Calu3 (cell line): ENCODE measurements at regions not wholly inside any gene's neighbourhood (a gene's known extent, or its start where the extent isn't known, plus 50 kb on each side); places are given as distances from the start of the nearest gene placed in this dataset.

ENCODE experiments used
- BruUV-seq: library from RNA; stranded (reverse); fragments of 400-500 nt; replicated peaks from 2 replicates; lab custom pipeline; 2021; lab: Mats Ljungman, UMichigan
- CTCF ChIA-PET: fragments of 300-600 bp; sonication (Branson Sonifier 250); formaldehyde crosslinking; loops from one replicate; lab custom pipeline; 2022; ENCODE audit warnings: antibody characterized with exemption; lab: Charles Lee
- DNase-seq: peaks from one replicate; pipeline ENCODE4 v3.0.0; 2022
- H3K27ac Mint-ChIP-seq: one replicate; pipeline ENCODE4 v1.8.0; 2022; ENCODE audit warnings: mixed read lengths; ENCODE audit not compliant: unreplicated experiment
- H3K27me3 Mint-ChIP-seq: one replicate; pipeline ENCODE4 v1.8.0; 2022; ENCODE audit warnings: mixed read lengths; ENCODE audit not compliant: unreplicated experiment
- H3K36me3 Mint-ChIP-seq: one replicate; pipeline ENCODE4 v1.8.0; 2022; ENCODE audit warnings: mild to moderate bottlenecking, moderate library complexity, mixed read lengths; ENCODE audit not compliant: insufficient read depth, unreplicated experiment
- H3K4me1 Mint-ChIP-seq: one replicate; pipeline ENCODE4 v1.8.0; 2022; ENCODE audit warnings: mild to moderate bottlenecking, low read depth, mixed read lengths; ENCODE audit not compliant: unreplicated experiment
- H3K4me3 Mint-ChIP-seq: one replicate; pipeline ENCODE4 v1.8.0; 2022; ENCODE audit warnings: mild to moderate bottlenecking, low read depth, moderate library complexity, mixed read lengths; ENCODE audit not compliant: unreplicated experiment
- H3K9me3 Mint-ChIP-seq: one replicate; pipeline ENCODE4 v1.8.0; 2022; ENCODE audit warnings: low read depth, mixed read lengths; ENCODE audit not compliant: unreplicated experiment
- intact Hi-C: fragments of 100-400 bp; cut with micrococcal nuclease; formaldehyde crosslinking; loops from one replicate; pipeline ENCODE4 v1.10.0; 2022; ENCODE audit not compliant: unreplicated experiment
- TF ChIP-seq, protein P1 (sequence below): fragments of 200-600 bp; IDR thresholded peaks from one replicate; pipeline ENCODE4 v1.8.0; 2022; ENCODE audit warnings: antibody characterized with exemption; ENCODE audit not compliant: unreplicated experiment

DNA sequence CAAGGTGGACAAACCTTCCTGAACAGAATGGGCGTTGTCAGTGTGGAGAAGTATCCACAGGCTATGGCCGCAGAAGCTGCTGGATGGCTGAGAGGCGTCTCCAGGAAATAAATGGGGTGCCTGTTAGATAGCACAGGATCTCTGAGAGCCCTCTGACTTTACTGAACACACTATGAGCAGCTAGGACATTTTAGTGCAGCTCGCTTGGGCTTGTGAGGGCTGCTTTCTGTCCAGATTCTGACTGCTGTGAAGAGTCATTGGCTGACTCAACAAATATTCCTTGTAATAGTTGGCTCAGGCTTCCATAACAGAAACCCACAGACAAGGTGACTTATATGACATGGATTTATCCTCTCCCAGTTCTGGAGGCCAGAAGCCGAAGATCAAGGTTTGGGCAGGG, 100.2 kb upstream of the SNTG2 start:
- peaks cover 10% of the 10 kb centered on the region for H3K9me3 Mint-ChIP-seq
- intact Hi-C loops: no loop called here
- H3K36me3 Mint-ChIP-seq: no peaks in the 10 kb centered on the region
- no peak overlapping the region for H3K4me3 Mint-ChIP-seq
- no peak for DNase-seq
- CTCF ChIA-PET: no interaction called here
- H3K27ac Mint-ChIP-seq: no peak overlapping the region
- TF ChIP-seq, protein P1, sequence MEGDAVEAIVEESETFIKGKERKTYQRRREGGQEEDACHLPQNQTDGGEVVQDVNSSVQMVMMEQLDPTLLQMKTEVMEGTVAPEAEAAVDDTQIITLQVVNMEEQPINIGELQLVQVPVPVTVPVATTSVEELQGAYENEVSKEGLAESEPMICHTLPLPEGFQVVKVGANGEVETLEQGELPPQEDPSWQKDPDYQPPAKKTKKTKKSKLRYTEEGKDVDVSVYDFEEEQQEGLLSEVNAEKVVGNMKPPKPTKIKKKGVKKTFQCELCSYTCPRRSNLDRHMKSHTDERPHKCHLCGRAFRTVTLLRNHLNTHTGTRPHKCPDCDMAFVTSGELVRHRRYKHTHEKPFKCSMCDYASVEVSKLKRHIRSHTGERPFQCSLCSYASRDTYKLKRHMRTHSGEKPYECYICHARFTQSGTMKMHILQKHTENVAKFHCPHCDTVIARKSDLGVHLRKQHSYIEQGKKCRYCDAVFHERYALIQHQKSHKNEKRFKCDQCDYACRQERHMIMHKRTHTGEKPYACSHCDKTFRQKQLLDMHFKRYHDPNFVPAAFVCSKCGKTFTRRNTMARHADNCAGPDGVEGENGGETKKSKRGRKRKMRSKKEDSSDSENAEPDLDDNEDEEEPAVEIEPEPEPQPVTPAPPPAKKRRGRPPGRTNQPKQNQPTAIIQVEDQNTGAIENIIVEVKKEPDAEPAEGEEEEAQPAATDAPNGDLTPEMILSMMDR: no peak
- H3K4me1 Mint-ChIP-seq: no peaks in the 10 kb centered on the region
- no peaks in the 10 kb centered on the region for H3K27me3 Mint-ChIP-seq
- BruUV-seq: no TSS peak

DNA sequence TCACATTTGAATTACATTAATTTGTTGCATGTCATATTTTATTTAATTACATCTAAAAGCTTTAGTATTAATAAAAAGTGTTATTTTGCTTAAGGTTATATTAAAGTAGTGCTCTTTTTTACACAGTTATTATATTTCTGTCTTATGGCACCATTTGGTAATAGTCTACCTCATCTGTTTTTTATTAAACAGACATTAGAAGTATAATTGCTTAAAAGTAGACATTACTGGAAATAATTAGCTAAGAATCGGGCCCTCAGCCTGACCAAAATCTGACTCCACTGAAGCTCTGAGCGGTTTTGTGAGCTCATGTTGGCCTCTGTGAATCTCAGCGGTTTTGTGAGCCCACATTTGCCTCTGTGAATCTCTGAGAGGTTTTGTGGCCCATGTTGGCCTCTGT, 102.5 kb upstream of the SNTG2 start:
- H3K9me3 Mint-ChIP-seq: peaks cover 9% of the 10 kb centered on the region
- no peaks in the 10 kb centered on the region for H3K4me1 Mint-ChIP-seq
- H3K27me3 Mint-ChIP-seq: no peaks in the 10 kb centered on the region
- no peaks in the 10 kb centered on the region for H3K36me3 Mint-ChIP-seq
- TF ChIP-seq, protein P1: no peak
- CTCF ChIA-PET: no interaction called here
- H3K4me3 Mint-ChIP-seq: no peak overlapping the region
- H3K27ac Mint-ChIP-seq: no peak overlapping the region
- no TSS peak for BruUV-seq
- intact Hi-C loops: no loop called here
- DNase-seq: no peak

DNA sequence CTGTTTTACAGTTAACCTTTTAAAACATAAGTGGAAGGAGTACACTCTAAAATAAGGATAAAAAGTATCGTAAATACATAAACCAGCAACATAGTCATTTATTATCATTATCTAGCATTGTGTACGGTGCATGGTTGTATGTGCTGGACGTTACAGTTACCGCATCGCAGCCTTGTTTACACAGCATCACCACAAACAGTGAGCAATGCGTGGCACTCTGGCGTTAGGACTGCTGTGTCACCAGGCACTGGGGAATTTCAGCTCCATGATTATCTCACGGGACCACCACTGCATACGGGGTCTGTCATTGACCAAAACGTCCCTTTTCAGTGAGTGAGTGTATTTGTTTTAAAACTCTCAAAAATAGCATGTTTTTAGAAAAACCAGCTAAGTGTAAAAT, 103.0 kb upstream of the SNTG2 start:
- H3K4me1 Mint-ChIP-seq: no peaks in the 10 kb centered on the region
- DNase-seq: no peak
- TF ChIP-seq, protein P1: no peak
- BruUV-seq: no TSS peak
- CTCF ChIA-PET: no interaction called here
- no peaks in the 10 kb centered on the region for H3K36me3 Mint-ChIP-seq
- H3K27me3 Mint-ChIP-seq: no peaks in the 10 kb centered on the region
- H3K27ac Mint-ChIP-seq: no peak overlapping the region
- no peak overlapping the region for H3K4me3 Mint-ChIP-seq
- peaks cover 9% of the 10 kb centered on the region for H3K9me3 Mint-ChIP-seq
- intact Hi-C loops: no loop called here

DNA sequence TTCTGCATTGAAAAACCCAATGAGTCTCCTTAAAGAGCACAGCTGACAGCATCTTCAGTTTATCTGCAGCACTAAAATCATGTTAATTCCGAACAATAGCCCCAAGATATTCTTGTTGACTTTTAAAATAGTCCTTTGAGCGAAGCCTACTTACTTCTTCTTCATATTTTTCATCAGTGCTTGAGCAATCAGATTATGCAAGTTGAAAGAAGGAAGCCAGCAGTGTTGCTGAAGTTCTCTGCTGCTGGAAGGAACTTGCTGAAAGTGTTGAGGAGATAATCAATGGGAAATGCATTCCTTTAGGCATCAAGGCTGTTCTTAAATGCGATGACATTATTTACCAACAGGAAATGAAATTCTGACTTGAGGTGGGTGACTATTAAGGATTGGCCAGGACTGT, 105.9 kb upstream of the SNTG2 start:
- no peak for DNase-seq
- no TSS peak for BruUV-seq
- H3K4me1 Mint-ChIP-seq: no peaks in the 10 kb centered on the region
- intact Hi-C loops: no loop called here
- H3K36me3 Mint-ChIP-seq: no peaks in the 10 kb centered on the region
- no peak overlapping the region for H3K27ac Mint-ChIP-seq
- TF ChIP-seq, protein P1: no peak
- H3K4me3 Mint-ChIP-seq: no peak overlapping the region
- H3K27me3 Mint-ChIP-seq: no peaks in the 10 kb centered on the region
- peaks cover 7% of the 10 kb centered on the region for H3K9me3 Mint-ChIP-seq
- CTCF ChIA-PET: no interaction called here
